C4-2B (cell line): ENCODE measurements at regions not wholly inside any gene's neighbourhood (a gene's known extent, or its start where the extent isn't known, plus 50 kb on each side); places are given as distances from the start of the nearest gene placed in this dataset.

Experiments
- H3K27ac ChIP-seq: fragments of 450-650 bp; 2 replicates; pipeline ENCODE4 v1.5.1; 2017
- ZFX ChIP-seq: fragments of 450-650 bp; IDR thresholded peaks from 2 replicates; pipeline ENCODE4 v1.6.1; 2017
- TF ChIP-seq, protein P1 (sequence below): fragments of 450-650 bp; conservative IDR thresholded peaks from 2 replicates; pipeline ENCODE4 v1.5.1; 2017; ENCODE audit warnings: mild to moderate bottlenecking

DNA sequence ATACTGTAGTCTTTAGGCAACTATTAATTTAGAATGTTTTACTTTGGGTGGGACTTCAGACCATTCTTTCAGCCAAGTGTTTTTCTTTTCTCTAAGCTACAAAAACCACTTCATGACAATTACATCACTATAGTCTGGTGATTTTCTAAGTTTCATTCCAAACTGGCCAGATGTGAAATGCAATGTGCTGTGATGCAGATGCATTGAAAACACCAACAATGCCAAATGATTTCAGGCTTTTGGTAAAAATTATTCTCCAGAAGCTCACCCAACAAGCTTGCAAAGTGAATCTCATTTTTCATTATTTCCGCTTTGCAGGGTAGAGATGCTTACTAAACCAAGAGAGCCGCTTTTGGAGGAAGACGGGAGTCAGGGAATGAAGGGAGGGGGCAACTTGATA lies 118.4 kb upstream of the ANK3 start:
- H3K27ac ChIP-seq: no peak overlapping the region; the same call in 1 of the 2 replicates
- no peak for TF ChIP-seq ZFX
- TF ChIP-seq, protein P1, sequence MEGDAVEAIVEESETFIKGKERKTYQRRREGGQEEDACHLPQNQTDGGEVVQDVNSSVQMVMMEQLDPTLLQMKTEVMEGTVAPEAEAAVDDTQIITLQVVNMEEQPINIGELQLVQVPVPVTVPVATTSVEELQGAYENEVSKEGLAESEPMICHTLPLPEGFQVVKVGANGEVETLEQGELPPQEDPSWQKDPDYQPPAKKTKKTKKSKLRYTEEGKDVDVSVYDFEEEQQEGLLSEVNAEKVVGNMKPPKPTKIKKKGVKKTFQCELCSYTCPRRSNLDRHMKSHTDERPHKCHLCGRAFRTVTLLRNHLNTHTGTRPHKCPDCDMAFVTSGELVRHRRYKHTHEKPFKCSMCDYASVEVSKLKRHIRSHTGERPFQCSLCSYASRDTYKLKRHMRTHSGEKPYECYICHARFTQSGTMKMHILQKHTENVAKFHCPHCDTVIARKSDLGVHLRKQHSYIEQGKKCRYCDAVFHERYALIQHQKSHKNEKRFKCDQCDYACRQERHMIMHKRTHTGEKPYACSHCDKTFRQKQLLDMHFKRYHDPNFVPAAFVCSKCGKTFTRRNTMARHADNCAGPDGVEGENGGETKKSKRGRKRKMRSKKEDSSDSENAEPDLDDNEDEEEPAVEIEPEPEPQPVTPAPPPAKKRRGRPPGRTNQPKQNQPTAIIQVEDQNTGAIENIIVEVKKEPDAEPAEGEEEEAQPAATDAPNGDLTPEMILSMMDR: no peak

DNA sequence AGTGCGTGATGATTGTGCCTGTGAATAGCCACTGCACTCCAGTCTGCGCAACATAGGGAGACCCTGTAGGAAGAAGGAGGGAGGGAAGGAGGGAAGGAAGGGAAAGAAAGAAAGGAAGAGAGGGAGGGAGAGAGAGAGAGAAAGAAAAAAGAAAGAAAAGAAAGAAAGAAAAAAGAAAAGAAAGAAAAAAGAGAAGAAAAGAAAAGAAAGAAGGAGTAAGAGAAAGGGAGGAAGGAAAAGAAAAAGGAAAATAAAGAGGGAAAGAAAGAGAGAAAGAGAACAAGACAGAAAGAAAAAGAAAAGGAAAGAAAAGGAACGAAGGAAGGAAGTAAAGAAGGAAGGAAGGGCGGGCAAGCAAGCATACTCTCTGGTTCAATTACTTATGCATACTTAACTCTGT lies 112.9 kb upstream of the ANK3 start:
- no peak overlapping the region for H3K27ac ChIP-seq
- TF ChIP-seq ZFX: no peak
- TF ChIP-seq, protein P1: no peak

DNA sequence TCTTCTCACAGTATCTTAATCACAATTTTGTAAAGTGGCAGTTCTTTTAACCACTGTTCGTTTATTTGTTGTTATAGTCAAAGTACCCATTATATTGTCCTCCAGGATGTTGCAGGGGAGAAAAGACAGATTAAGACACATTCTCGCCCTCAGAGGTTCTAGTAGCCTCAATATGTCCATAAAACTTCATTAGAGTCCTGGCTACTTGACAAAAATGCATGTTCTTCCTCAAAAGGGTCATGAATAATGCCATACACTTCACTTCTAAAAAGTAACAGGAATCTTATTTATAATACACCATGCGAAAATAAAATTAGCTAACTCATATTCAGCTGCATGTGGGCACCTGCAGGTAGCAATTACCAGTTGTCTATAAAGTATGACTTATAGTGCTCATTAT lies 109.3 kb upstream of the ANK3 start:
- no peak overlapping the region for H3K27ac ChIP-seq
- TF ChIP-seq, protein P1: no peak
- TF ChIP-seq ZFX: no peak

DNA sequence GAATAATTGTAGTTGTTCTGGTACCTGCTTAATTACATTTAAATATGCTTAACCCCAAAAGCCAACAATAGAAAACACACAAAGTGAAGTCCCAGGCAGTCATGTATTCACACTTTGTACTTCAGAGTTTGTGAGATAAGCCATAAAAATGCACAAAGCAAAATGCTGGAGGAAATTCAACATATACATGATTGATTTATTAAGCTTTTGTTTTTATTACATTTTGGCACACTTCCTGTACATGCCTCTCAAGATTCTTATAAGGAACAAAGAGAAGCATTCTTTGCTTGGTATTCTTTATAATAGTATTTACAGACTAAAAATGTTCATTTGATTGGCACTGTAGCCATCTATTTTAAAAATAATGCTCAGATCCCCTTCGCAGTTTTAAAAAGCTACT lies 107.7 kb upstream of the ANK3 start:
- H3K27ac ChIP-seq: peak overlapping the region; percentile 79
- TF ChIP-seq, protein P1: no peak
- no peak for TF ChIP-seq ZFX

DNA sequence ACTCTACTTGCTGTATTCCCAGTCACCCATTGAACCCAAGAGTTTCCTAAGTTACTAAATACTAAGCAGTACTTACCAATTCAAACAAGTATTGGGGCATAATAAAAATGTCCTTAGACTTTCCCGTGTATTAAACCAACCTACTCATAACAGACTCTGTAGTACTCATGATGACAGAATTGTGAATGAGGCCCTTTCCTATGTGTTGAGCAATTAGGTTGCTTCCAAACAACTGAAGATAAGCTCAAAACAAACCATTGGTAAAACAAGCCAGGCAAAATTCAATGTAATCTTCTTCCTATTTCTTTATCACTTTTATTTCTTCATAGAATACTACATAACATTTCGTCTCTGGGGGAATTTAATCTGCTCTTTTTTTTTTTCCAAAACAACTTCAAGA lies 106.5 kb upstream of the ANK3 start:
- H3K27ac ChIP-seq: no peak overlapping the region
- TF ChIP-seq ZFX: no peak
- TF ChIP-seq, protein P1: no peak

DNA sequence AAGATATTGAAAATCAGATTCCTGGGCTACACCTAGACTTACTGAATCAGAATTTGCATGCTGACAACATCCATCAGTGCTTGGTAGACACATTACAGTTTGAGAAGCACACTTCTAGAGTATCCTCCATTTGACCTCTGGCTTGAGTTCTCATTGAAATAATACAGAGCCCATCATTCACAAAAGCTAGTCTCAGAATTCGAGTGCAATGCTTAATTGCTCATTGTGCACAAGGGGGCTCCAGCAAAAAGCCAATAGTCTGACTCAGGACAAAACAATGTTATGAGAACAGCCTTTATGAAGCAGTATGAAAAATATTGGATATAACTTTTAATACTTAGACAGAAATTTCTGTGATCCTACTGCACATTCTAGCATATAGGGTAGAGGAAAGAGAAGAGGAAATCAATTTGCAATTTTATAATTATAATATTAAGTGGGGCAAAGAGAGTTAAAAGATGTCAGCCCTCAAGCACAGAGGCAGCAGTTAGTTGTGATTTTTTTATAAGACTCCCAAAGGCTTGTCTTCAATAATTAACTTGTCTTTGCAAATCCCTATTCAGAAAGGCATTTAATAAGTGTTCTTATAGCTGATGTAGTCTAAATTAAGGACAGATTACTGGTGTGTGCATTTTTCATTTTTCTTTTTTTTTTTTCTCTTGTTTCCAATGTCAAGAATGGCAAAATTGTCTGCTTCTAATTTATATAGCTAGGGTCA lies 105.8 kb upstream of the ANK3 start:
- H3K27ac ChIP-seq: no peak overlapping the region

DNA sequence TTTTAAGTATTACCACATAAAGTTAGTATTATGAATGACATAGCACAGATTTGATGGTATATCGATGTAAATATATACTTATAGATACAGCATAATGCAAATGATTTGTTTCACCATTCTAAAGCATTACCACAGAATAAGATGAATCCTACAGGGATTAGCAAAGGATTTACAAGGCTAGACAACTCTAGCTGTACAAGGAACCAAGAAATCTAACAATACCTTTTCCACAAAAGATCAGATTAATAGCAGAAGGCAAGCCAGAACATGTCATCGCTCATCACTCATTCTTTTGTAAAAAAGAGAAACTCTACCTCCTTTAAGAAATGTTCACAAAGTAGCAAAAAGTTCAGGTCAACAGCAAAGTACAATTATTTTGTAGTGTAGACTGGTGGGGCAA lies 105.1 kb upstream of the ANK3 start:
- TF ChIP-seq ZFX: no peak
- TF ChIP-seq, protein P1: no peak
- H3K27ac ChIP-seq: no peak overlapping the region

More for the DNA sequence above, 105.8 kb upstream of the ANK3 start:
- TF ChIP-seq, protein P1: no peak
- TF ChIP-seq ZFX: no peak
